ENCODE measurements at regions not wholly inside any gene's neighbourhood (a gene's known extent, or its start where the extent isn't known, plus 50 kb on each side); places are given as distances from the start of the nearest gene placed in this dataset.

GRCh38 chr1:30171537-30172298 is 551.7 kb downstream of the MATN1 start:
- TF ChIP-seq CTCF (IDR thresholded peaks at IDR 0.05 in 4 of 5, conservative IDR thresholded peaks at IDR 0.05 in 1 of 5) (no peak), POLR2A (IDR thresholded peaks at IDR 0.05) (no peak)

Measured in gastrocnemius medialis (tissue), 4 donors.